ENCODE measurements at regions not wholly inside any gene's neighbourhood (a gene's known extent, or its start where the extent isn't known, plus 50 kb on each side); places are given as distances from the start of the nearest gene placed in this dataset.
"Not testable (repeated sequence)": the region's sequence is repeated elsewhere in the genome, so short reads cannot be mapped to it uniquely, and the experiment has no call there.

DNA sequence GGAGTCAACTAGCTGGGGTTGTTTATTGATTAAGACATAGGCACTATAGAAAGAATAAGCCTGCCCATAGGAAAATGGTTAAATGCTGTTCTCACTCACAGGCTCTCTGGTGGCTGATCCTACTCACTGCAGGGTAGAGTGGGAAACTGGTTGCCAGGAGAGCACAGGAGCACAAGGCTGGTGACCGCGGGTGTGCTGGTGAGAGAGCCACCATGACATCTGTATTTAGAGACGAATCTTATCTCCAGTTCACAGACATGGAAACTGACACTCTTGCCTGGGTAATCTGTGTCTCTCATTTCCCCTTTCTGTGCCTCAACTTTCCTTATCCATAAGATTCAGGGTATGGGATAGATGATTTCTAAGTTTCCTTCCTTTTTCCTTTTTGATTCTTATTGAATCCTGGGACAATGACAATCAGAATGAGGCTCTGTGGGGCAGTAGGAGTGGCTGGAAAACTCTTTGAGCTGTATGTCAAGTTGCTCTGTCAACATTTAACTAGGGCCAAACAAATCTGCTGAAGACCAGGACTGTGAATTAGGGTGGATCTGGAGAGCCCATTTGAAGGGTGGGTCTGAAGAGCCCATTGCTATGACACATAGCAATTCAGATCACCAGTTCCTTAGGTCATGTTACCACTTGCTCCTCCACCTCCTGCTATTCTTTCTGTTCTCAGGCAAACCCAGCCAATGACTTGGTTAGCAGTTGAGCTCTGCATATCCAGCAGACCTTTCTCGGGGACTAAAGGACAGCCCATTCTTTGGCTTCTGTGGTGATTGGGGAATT is 286.1 kb upstream of the TBL1XR1 start:
- DNase-seq: no peak

GRCh38 chr3:177484206-177484605 is 286.9 kb upstream of the TBL1XR1 start:
- no peak for DNase-seq

GRCh38 chr3:177484926-177485325 is 287.6 kb upstream of the TBL1XR1 start:
- DNase-seq: no peak

DNA sequence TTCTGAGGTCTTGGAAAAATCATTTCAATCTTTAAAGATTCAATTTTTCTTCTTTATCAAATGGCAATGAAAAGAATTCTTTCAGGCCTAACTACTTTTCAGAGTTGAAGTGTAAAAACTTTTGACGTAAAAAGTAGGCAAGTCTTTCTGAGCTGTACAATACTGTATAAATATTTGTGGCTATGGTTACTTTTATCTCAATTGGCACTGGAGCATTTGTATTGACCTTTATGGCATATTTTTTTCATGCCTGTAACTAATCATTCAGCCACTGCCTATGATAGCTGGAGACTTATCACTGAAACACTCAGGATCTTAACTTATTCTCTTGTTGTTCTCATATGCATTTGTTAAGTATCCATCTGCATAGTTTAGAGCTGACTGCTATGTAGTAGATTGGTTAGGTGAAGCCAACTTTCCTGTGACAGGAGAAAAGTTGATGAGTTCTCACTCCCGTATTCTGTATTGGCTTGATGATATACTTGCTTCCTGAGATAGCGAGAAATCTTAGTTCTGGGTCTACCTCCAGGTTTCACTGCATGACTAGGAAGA is 290.4 kb upstream of the TBL1XR1 start:
- no peak for DNase-seq

DNA sequence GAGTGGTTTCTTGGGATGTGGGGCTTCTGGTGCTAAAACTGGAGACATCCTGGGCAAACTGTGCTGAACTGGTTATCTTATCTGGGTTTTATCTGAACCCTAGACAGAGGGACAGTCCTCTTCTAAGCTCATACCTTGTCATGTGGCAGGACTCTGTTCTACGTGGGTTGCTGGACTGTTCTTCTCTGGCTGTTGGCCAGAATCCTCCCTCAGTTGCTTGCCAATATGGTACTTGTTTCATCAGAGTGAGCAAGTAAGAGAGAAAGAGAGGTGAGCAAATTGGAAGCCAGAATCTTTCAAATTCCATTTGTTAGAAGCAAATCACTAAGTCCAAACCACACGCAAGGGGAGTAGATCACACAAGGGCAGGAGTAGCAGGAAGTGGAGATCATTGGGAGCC is 291.5 kb upstream of the TBL1XR1 start:
- no peak for DNase-seq

- DNase-seq: no peak
Measured at GRCh38 chr3:177490626-177491025, 293.3 kb upstream of the TBL1XR1 start.

GRCh38 chr3:177491296-177492032 is 294.2 kb upstream of the TBL1XR1 start:
- DNase-seq: no peak

- DNase-seq: no peak
Measured at GRCh38 chr3:177493091-177493490, 295.8 kb upstream of the TBL1XR1 start.

DNA sequence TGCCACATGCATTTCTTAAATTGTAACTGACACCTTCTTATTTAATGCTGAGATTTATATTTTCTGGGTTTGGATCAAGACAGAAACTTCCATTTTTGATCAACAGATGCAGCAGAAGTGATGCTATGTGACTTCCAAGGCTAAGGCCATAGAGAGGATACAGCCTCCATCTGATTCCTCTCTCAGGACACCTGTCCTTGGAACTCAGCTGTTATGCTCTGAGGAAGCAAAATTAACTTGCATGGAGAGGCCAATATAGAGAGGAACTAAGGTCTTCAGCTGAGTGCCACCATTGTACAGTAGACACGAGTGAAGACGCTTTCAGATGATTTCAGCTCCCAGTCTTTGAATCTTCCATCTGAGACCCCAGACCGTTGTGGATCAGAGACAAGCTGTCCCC is 296.9 kb upstream of the TBL1XR1 start:
- DNase-seq: no peak

GRCh38 chr3:177495566-177495965 is 298.3 kb upstream of the TBL1XR1 start:
- DNase-seq: no peak

GRCh38 chr3:177498037-177498857 is 301.0 kb upstream of the TBL1XR1 start:
- DNase-seq: no peak

DNA sequence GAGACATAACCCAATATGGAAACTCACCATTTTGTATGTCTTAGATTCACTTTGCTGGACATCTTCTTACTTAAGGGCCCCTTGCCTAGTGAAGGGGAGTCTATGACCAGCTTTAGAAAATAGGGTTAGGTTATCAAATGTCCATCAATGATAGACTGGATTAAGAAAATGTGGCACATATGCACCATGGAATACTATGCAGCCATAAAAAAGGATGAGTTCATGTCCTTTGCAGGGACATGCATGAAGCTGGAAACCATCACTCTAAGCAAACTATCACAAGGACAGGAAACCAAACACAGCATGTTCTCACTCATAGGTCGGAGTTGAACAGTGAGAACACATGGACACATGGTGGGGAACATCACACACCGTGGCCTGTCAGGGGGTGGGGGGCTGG is 301.8 kb upstream of the TBL1XR1 start:
- DNase-seq: not testable (repeated sequence)

DNA sequence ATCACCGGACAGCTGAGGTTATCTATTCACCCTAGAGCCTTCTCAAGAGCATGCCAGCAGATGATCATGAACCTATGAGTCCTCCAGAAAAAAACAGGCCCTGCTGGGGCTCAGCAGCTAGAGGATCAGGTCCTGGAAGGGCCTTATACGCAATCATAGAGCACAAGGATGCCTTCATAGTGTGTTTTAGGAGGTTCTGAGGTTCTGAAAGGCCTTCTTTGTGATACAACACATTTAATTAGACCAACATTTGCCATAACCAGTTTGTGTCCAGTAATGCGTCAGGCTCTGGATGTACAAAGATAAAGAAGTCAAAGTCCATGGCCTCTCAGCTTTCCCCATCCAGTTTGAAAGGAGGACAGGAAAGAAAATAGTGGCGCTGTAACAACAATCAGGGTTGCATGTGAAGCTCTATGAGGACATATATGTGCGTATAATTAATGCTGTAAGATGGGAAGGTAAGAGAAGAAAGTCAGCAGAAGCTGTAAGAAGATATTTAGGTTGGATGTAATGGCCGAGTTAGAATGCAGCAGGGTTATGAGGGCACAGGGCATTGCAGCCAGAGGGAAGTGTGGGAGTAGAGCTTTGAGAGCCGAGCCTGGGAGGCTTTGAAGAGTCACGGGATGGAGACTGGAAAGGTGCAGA is 302.6 kb upstream of the TBL1XR1 start:
- no peak for DNase-seq

DNA sequence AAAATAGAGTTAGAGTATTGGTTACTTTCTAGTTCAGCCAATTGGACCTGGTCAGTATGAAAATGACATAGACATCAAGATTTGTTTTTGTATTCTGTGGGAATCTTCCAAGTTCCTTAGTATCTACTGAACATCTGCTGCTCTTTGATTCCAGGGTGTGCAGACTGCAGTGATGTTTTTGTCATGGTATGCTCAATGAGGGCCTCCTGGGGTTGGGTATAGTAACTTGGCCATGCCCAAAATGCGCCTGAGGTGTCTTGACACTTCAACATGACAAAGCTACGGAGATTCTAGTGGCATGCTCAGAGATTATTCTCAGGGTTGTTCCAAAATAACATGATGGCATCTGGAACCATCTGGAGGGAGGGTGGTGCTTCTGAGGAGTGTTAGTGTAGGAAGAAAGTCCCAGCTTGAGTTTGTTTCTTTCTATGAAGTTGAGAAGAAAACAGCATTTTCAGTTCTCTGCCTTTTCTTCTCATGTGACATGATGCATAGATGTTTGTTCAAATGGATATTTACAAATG is 313.5 kb upstream of the TBL1XR1 start:
- DNase-seq: no peak

DNA sequence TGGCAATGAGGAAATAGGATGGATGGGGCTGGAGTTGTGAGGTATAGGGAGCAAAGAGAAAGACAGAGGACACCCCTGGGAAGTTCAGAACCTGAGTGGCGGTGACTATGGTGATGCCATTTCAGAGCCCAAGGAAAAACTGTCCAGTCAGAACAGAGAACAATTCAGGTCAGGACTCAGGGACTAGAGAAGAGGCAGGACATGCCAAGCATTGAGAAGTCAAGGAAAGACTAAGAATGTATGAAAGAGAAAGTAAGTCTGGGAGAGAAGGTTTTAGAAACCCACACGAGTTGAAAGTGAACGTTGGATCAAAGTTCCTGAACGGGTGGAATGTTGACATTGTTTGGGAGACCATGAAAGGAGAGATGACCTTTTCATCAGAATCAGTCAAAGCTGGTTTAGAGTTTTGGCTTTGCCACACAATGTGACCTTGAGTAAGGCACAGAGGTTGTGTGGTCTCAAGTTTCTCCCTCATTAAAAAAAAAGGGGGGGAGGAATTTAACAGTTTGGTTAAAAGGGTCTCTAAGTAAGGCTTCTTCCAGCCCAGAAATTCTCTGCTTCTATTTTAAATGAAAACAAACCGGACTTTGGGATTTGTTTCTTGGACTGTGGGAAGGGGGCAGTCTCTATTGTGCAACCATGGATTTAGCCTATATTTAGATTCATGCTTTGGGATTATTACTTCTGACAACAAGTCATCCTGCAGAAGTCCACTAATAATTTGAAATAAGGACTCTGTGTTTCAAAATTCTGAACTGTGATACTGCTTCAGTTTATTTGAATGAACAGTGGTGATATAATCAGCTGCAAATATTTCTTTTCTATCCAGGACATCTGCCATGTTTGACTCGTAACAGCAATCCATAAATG is 315.9 kb upstream of the TBL1XR1 start:
- DNase-seq: no peak

DNA sequence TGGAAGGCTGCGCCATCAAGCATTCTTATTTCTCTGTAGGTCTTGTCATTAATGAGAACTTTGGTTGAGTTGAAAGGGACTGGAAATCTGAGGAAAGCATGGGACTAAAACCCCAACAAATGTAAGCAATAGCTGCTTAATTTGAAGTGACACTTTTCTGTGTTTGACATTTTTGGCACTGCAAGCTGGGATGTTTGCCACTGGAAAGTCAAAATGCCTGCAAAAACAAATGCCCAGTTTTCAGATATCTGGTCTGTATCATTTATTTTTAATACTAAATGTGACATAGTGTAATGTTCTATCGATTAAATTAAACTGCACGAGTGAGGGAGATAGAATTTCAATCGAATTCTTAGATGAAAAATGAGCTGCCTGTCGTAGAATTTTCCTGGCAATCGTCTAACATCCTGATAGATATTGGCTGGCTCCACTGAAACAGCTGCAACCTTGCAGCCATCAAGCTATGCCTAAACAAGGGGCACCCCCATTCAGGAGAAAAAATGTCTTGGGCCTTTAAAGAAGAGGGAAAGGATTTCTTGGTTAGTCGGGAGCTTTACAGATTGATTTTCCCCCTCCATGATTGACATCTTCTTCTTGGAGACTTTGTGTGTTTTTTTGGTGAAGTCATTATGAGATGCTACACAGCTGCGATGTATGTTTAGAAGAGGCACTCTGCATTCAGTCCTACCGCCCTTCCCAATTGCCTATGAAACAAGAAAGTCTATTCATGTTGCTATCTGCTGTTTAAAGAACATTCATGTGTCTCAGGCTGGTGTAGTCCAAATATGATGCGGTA is 316.7 kb upstream of the TBL1XR1 start:
- DNase-seq: no peak

GRCh38 chr3:177514611-177515499 is 317.6 kb upstream of the TBL1XR1 start:
- DNase-seq: no peak

- DNase-seq: no peak
Measured at GRCh38 chr3:177515786-177516157, 318.5 kb upstream of the TBL1XR1 start.

Data from CD4-positive, alpha-beta T cell treated with Interleukin-12 subunit alpha and Interleukin-12 subunit beta, for 1 hour (primary cell).